ENCODE measurements at regions not wholly inside any gene's neighbourhood (a gene's known extent, or its start where the extent isn't known, plus 50 kb on each side); places are given as distances from the start of the nearest gene placed in this dataset.

DNA sequence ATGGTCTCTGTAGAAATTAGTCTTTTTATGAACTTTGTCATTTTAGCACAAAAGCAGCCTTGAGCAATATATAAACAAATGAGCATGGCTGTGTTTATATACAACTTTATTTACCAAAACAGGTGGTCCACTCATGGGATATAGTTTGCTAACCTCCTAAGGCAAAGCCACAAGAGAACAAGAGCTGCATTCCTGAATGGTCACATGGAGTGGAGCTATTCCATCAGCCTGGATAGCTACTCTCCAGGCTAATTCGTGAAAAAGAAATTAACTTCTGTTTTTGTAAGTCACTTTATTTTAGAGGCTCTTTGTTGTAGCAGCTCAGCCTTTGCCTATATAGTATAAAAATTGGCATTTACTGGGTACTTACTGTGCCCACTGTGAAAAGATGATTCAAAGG, 163.3 kb upstream of the FAM78B start:
- TF ChIP-seq GATA3 (IDR thresholded peaks at IDR 0.05; ENCODE audit: low read depth, low read length): no peak
- no peak for TF ChIP-seq GATA2 (IDR thresholded peaks at IDR 0.05; ENCODE audit: low read depth, low read length)
